ENCODE measurements at regions not wholly inside any gene's neighbourhood (a gene's known extent, or its start where the extent isn't known, plus 50 kb on each side); places are given as distances from the start of the nearest gene placed in this dataset.

DNA sequence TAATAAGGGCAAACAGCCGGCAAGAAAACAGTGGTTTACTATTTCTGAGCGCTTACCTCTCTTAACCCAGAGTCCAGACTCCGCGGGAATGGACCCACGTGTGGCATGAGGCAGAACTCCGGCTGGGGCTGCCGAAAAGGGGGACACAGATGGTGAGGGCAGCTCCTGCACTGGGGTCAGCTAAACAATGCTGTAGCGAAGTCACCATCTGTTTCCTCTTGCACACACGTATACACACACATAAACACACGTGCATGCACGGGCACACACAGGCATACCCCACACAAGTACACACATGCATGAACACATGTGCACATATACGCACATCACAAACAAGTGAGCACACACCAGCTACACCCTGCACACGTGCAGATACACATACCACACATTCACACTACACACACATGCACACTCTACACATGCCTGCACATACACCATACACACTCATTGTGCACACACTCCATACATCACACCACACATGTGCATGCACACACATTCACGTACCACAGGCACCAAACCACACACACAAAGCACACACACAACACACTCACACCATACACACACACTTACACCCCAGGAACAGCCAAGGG is 105.9 kb upstream of the ID2 start:
- TF ChIP-seq FOXM1 (IDR thresholded peaks at IDR 0.05; ENCODE audit: borderline replicate concordance, low read depth) (no peak), TCF12 (IDR thresholded peaks at IDR 0.05; ENCODE audit: low read depth) (no peak), REST (IDR thresholded peaks at IDR 0.05; ENCODE audit: low read depth) (no peak), EP300 (IDR thresholded peaks at IDR 0.05; ENCODE audit: borderline replicate concordance) (no peak), ZBTB7A (IDR thresholded peaks at IDR 0.05; ENCODE audit: low read depth) (no peak), YY1 (IDR thresholded peaks at IDR 0.05; ENCODE audit: low read depth) (no peak), EGR1 (IDR thresholded peaks at IDR 0.05) (no peak), CREB1 (IDR thresholded peaks at IDR 0.05; ENCODE audit: low read depth) (no peak), RAD21 (IDR thresholded peaks at IDR 0.05; ENCODE audit: low read depth) (no peak), NFIC (IDR thresholded peaks at IDR 0.05) (no peak), CEBPB (IDR thresholded peaks at IDR 0.05) (no peak)
- TF ChIP-seq, protein P1, sequence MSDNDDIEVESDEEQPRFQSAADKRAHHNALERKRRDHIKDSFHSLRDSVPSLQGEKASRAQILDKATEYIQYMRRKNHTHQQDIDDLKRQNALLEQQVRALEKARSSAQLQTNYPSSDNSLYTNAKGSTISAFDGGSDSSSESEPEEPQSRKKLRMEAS (IDR thresholded peaks at IDR 0.05), result no peak

DNA sequence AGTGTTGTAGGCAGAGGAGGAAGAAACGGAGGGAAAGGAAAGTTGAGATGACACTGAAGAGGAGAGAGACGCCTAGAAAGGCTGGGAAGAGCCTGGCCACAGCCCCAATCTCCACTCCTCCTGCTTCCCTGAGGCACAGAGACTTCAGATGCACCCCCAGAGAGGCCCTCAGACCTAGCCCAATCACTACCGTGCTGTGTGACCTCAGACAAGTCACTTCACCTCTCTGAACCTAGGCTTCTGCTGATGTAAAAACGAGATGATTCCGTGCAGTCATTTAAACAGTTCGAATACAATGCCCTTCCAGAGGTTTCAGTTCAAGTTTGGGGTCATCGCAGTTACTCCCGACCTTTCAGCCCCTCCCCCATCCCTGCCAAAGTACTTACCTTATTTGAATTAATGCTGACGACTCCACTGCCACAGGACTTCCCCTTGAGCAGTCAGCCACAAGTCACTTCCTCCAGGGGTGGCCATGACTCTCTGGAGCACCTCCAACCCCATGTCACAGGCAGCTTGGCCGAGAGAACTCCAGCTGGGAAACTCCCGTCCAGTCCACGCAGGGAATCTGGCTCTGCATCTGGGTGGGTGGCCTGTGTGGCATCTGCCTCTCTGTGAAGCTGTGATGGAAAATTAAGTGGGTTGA is 105.2 kb upstream of the ID2 start:
- no peak for TF ChIP-seq TEAD4 (IDR thresholded peaks at IDR 0.05)
- no peak for TF ChIP-seq TAF1 (IDR thresholded peaks at IDR 0.05; ENCODE audit: low read depth)
- no peak for TF ChIP-seq EP300 (IDR thresholded peaks at IDR 0.05; ENCODE audit: borderline replicate concordance)
- no peak for TF ChIP-seq TCF12 (IDR thresholded peaks at IDR 0.05; ENCODE audit: low read depth)
- no peak for TF ChIP-seq REST (IDR thresholded peaks at IDR 0.05; ENCODE audit: low read depth)
- no peak for TF ChIP-seq USF1 (IDR thresholded peaks at IDR 0.05)
- TF ChIP-seq FOXM1 (IDR thresholded peaks at IDR 0.05; ENCODE audit: borderline replicate concordance, low read depth), result no peak
- no peak for TF ChIP-seq ZBTB7A (IDR thresholded peaks at IDR 0.05; ENCODE audit: low read depth)
- TF ChIP-seq YY1 (IDR thresholded peaks at IDR 0.05; ENCODE audit: low read depth), result no peak
- TF ChIP-seq CEBPB (IDR thresholded peaks at IDR 0.05), result no peak
- TF ChIP-seq, protein P1 (IDR thresholded peaks at IDR 0.05), result no peak
- TF ChIP-seq RAD21 (IDR thresholded peaks at IDR 0.05; ENCODE audit: low read depth), result no peak
- no peak for TF ChIP-seq EGR1 (IDR thresholded peaks at IDR 0.05)
- TF ChIP-seq CREB1 (IDR thresholded peaks at IDR 0.05; ENCODE audit: low read depth), result no peak
- TF ChIP-seq NFIC (IDR thresholded peaks at IDR 0.05), result no peak

GRCh38 chr2:8577573-8577972 is 104.3 kb upstream of the ID2 start:
- TF ChIP-seq TEAD4 (IDR thresholded peaks at IDR 0.05), result no peak
- no peak for TF ChIP-seq TAF1 (IDR thresholded peaks at IDR 0.05; ENCODE audit: low read depth)
- TF ChIP-seq RAD21 (IDR thresholded peaks at IDR 0.05; ENCODE audit: low read depth), result no peak
- TF ChIP-seq CEBPB (IDR thresholded peaks at IDR 0.05), result no peak
- no peak for TF ChIP-seq EGR1 (IDR thresholded peaks at IDR 0.05)
- TF ChIP-seq, protein P1 (IDR thresholded peaks at IDR 0.05), result no peak
- no peak for TF ChIP-seq EP300 (IDR thresholded peaks at IDR 0.05; ENCODE audit: borderline replicate concordance)
- no peak for TF ChIP-seq ZBTB7A (IDR thresholded peaks at IDR 0.05; ENCODE audit: low read depth)
- no peak for TF ChIP-seq CREB1 (IDR thresholded peaks at IDR 0.05; ENCODE audit: low read depth)
- TF ChIP-seq REST (IDR thresholded peaks at IDR 0.05; ENCODE audit: low read depth), result no peak
